GM23248 (cell line): ENCODE measurements at regions not wholly inside any gene's neighbourhood (a gene's known extent, or its start where the extent isn't known, plus 50 kb on each side); places are given as distances from the start of the nearest gene placed in this dataset.
A peak's percentile ranks its signal among the peaks of the same experiment; 100 is the strongest.

Source experiments
- DNase-seq: peaks from one replicate; pipeline ENCODE4 v3.0.0-alpha.2; 2015
- H2AFZ ChIP-seq: fragments of 200-600 bp; sonication (generic); 2 replicates; pipeline ENCODE4 v1.6.1; 2016; ENCODE audit warnings: antibody characterized with exemption
- H3F3A ChIP-seq: fragments of 200-600 bp; sonication (generic); 2 replicates; pipeline ENCODE4 v1.6.1; 2016; ENCODE audit warnings: mild to moderate bottlenecking, antibody characterized with exemption, mixed run types; ENCODE audit not compliant: insufficient read depth
- H3K27ac ChIP-seq: fragments of 200-600 bp; sonication (generic); 2 replicates; pipeline ENCODE4 v1.5.1; 2016; ENCODE audit warnings: mild to moderate bottlenecking
- H3K27me3 ChIP-seq: fragments of 200-600 bp; sonication (generic); replicated peaks from 2 replicates; pipeline ENCODE4 v1.6.1; 2016; ENCODE audit warnings: mild to moderate bottlenecking; ENCODE audit not compliant: insufficient read depth
- H3K36me3 ChIP-seq: fragments of 200-600 bp; sonication (generic); 2 replicates; pipeline ENCODE4 v1.6.1; 2016; ENCODE audit warnings: low read depth, mild to moderate bottlenecking
- H3K4me1 ChIP-seq: fragments of 200-600 bp; sonication (generic); 2 replicates; pipeline ENCODE4 v1.6.1; 2016; ENCODE audit warnings: mild to moderate bottlenecking; ENCODE audit not compliant: insufficient read depth
- H3K4me2 ChIP-seq: fragments of 200-600 bp; sonication (generic); one replicate; pipeline ENCODE4 v1.6.1; 2016; ENCODE audit warnings: mild to moderate bottlenecking; ENCODE audit not compliant: unreplicated experiment
- H3K4me3 ChIP-seq: fragments of 200-600 bp; sonication (generic); 2 replicates; pipeline ENCODE4 v1.5.1; 2016; ENCODE audit warnings: mild to moderate bottlenecking
- H3K79me2 ChIP-seq: fragments of 200-600 bp; sonication (generic); 2 replicates; pipeline ENCODE4 v1.6.1; 2016; ENCODE audit warnings: mild to moderate bottlenecking; ENCODE audit not compliant: insufficient read depth
- H3K9ac ChIP-seq: fragments of 200-600 bp; sonication (generic); 2 replicates; pipeline ENCODE4 v1.6.1; 2016; ENCODE audit warnings: mild to moderate bottlenecking
- H3K9me2 ChIP-seq: fragments of 200-600 bp; sonication (generic); 2 replicates; pipeline ENCODE4 v1.6.1; 2016; ENCODE audit warnings: mixed run types, mild to moderate bottlenecking, moderate library complexity; ENCODE audit not compliant: insufficient read depth
- H3K9me3 ChIP-seq: fragments of 200-600 bp; sonication (generic); one replicate; pipeline ENCODE4 v1.6.1; 2017; ENCODE audit warnings: low read depth
- H4K20me1 ChIP-seq: fragments of 200-600 bp; sonication (generic); 2 replicates; pipeline ENCODE4 v1.6.0; 2016; ENCODE audit not compliant: insufficient read depth
- EZH2 ChIP-seq: fragments of 200-600 bp; sonication (generic); IDR thresholded peaks from 2 replicates; pipeline ENCODE4 v1.6.1; 2018; ENCODE audit warnings: antibody characterized with exemption, mild to moderate bottlenecking; ENCODE audit not compliant: insufficient read depth, poor library complexity, severe bottlenecking
- EZH2phosphoT487 ChIP-seq: fragments of 200-600 bp; sonication (generic); IDR thresholded peaks from 2 replicates; pipeline ENCODE4 v1.6.1; 2018; ENCODE audit warnings: antibody characterized with exemption, moderate library complexity, mild to moderate bottlenecking, low read depth; ENCODE audit not compliant: insufficient read depth
- WGBS, 2 experiments: methylation state at CpG; one replicate each; pipeline ENCODE4 v1.1.6; 2015 to 2017; ENCODE audit warnings: low lambda C conversion rate in 2 of 2, low coverage in 1 of 2; ENCODE audit errors: missing lambda C conversion rate in 2 of 2; 5-methylcytosine and 5-hydroxymethylcytosine counted together
- in situ Hi-C: fragments of 300-500 bp; cut with MboI; formaldehyde crosslinking; loops from 2 replicates; pipeline ENCODE4 v1.15.0; 2020

DNA sequence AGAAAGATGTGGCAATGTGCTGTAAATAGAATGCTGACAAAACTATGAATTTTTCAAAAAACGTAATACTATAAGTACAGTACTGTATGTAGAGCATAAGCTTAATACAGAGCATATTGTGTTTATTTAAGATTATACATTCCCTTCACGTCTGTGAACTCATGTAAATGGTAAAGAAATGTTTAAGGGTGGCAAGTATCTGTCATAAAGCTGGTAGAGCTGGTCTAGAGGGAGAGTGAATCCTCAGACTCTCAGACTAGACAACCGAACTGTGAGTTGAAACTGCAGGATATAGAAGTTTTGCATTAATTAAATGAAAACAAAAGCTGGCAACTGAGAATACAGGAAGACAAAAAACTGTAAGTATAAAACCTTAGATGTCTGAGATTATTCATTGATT is 87.3 kb upstream of the ANXA1 start:
- no peaks in the 10 kb centered on the region for H3K79me2 ChIP-seq
- H3K9me3 ChIP-seq, result no peaks in the 10 kb centered on the region
- H3K4me2 ChIP-seq, result no peak overlapping the region
- no peaks in the 10 kb centered on the region for H3K9me2 ChIP-seq
- no peak overlapping the region for H3K9ac ChIP-seq
- H3K4me1 ChIP-seq, result no peaks in the 10 kb centered on the region
- H4K20me1 ChIP-seq, result no peaks in the 10 kb centered on the region
- H3K27ac ChIP-seq, result no peak overlapping the region
- in situ Hi-C loops, result no loop called here
- no peaks in the 10 kb centered on the region for H3F3A ChIP-seq
- no peak overlapping the region for H3K4me3 ChIP-seq
- WGBS, 2 experiments, result 72 to 73% methylated on average over 3 of the region's 3 CpGs
- no peak for DNase-seq
- no peak for TF ChIP-seq EZH2
- H3K27me3 ChIP-seq, result no peaks in the 10 kb centered on the region
- no peaks in the 10 kb centered on the region for H3K36me3 ChIP-seq
- H2AFZ ChIP-seq, result no peak overlapping the region

DNA sequence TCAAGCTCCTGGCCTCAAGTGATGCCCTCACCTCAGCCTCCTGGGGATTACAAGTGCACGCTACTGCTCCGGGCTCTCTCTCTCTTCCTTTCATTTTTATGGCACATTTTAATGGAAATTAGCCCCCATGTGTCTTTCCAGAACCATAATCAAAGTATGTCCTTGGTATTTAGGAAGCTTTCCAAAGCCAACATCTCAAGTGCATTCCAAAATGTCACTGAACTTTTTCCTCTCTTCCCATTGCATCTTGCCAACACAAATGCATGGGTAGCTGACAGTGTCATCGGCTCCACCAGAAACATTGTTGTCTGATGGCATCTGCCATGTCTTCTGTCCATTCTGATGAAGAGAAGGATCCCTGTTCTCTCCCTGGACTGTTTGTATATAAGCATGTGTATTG is 90.5 kb upstream of the ANXA1 start:
- Histone ChIP-seq H3K9ac (no peak overlapping the region), H3K27me3 (no peaks in the 10 kb centered on the region), H3K4me1 (no peaks in the 10 kb centered on the region), H3K36me3 (no peaks in the 10 kb centered on the region), H3K79me2 (no peaks in the 10 kb centered on the region), H3K4me2 (no peak overlapping the region), H3K9me2 (no peaks in the 10 kb centered on the region), H4K20me1 (no peaks in the 10 kb centered on the region), H3F3A (no peaks in the 10 kb centered on the region), H3K9me3 (no peaks in the 10 kb centered on the region), H3K27ac (no peak overlapping the region), H2AFZ (no peak overlapping the region), H3K4me3 (no peak overlapping the region)
- 73 to 85% methylated on average over 3 of the region's 3 CpGs for whole genome bisulfite sequencing, 2 experiments
- DNase-seq, result no peak
- in situ Hi-C loops, result no loop called here
- TF ChIP-seq EZH2, result no peak
- TF ChIP-seq EZH2phosphoT487, result no peak

DNA sequence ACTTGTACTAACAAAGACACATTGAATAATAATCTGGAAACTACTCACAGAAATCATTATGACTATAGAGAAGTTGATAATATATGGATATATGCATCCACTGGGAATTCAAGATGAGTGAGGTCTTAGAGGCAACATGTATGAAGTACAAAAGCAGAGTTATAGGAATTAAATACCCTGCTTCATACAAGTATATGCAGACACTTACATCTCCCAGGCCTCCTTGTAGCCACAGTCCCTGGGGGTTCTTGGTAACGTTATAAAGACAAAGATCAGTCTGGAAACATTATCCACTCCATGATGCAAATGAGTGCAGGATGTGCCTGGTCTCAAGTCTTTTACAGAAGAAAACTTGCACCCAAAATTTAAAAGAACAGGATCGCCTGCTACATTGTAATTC is 92.4 kb upstream of the ANXA1 start:
- DNase-seq, result no peak
- in situ Hi-C loops, result no loop called here
- H3K27me3 ChIP-seq, result no peaks in the 10 kb centered on the region

DNA sequence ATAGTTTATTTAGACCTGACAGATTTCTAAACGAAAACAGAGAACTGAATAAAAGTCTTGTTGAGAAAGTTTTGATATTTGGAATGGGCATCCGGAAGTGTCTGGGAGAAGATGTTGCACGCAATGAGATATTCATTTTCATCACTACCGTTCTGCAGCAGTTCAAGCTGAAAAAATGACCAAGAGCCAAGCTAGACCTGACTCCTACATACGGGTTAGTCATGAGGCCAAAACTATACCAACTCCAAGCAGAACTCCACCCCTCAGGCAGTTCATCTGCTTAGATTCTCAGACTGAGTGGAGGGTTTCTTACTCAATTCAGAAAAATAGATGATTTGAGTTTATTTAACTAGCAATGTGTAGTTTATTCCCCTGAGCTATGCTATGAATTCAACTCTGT is 95.4 kb upstream of the ANXA1 start:
- Histone ChIP-seq H3K36me3 (no peaks in the 10 kb centered on the region), H3K27me3 (no peaks in the 10 kb centered on the region), H3K27ac (no peak overlapping the region), H4K20me1 (no peaks in the 10 kb centered on the region), H3K4me2 (no peak overlapping the region), H3K9me2 (no peaks in the 10 kb centered on the region), H2AFZ (no peak overlapping the region), H3K4me1 (no peaks in the 10 kb centered on the region), H3F3A (no peaks in the 10 kb centered on the region), H3K4me3 (no peak overlapping the region), H3K9ac (no peak overlapping the region), H3K79me2 (no peaks in the 10 kb centered on the region), H3K9me3 (no peaks in the 10 kb centered on the region)
- DNase-seq, result peak; percentile 11
- in situ Hi-C loops, result no loop called here
- WGBS, 2 experiments, result 85% methylated on average over 5 of the region's 5 CpGs
- no peak for TF ChIP-seq EZH2phosphoT487
- TF ChIP-seq EZH2, result no peak

More for the DNA sequence above, 92.4 kb upstream of the ANXA1 start:
- H3K4me2 ChIP-seq, result no peak overlapping the region
- H3K9me2 ChIP-seq, result no peaks in the 10 kb centered on the region
- no peaks in the 10 kb centered on the region for H3K9me3 ChIP-seq
- H3K79me2 ChIP-seq, result no peaks in the 10 kb centered on the region
- no peaks in the 10 kb centered on the region for H3K36me3 ChIP-seq
- no peak overlapping the region for H3K9ac ChIP-seq
- H4K20me1 ChIP-seq, result no peaks in the 10 kb centered on the region
- TF ChIP-seq EZH2phosphoT487 (no peak), EZH2 (no peak)
- H3K4me1 ChIP-seq, result no peaks in the 10 kb centered on the region
- H3K4me3 ChIP-seq, result no peak overlapping the region
- no peak overlapping the region for H3K27ac ChIP-seq
- WGBS, 2 experiments, result 86% methylated on average over 2 of the region's 2 CpGs
- H2AFZ ChIP-seq, result no peak overlapping the region
- no peaks in the 10 kb centered on the region for H3F3A ChIP-seq

DNA sequence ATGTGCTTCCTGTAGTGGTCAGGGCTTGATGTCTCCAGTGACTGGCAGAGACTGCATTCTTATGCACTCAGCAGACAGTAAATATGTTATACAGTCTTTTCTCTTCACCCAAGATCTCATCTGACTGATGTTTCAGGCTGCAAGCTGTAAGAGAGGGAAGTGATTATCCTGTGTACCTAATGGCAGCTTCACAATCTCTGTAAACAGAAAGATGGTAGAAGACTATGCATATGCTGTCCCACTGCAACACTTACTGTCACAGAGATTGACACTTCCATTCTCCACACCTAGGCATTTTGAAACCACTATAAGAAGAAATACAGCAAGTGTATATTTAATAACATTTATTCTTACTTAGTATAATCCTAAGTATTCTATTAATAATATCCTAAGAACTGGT is 97.6 kb upstream of the ANXA1 start:
- H3K27ac ChIP-seq, result no peak overlapping the region
- no peak overlapping the region for H2AFZ ChIP-seq
- no peaks in the 10 kb centered on the region for H3K9me3 ChIP-seq
- no peak overlapping the region for H3K4me3 ChIP-seq
- 0 out of 2 replicates have a peak, but pooled peaks cover 5% of the 10 kb centered on the region for H3F3A ChIP-seq
- in situ Hi-C loops, result no loop called here
- peaks cover 14% of the 10 kb centered on the region for H3K4me1 ChIP-seq
- no peak overlapping the region for H3K4me2 ChIP-seq
- no peak for TF ChIP-seq EZH2
- TF ChIP-seq EZH2phosphoT487, result no peak
- no peak overlapping the region for H3K9ac ChIP-seq
- H3K9me2 ChIP-seq, result no peaks in the 10 kb centered on the region
- H3K79me2 ChIP-seq, result no peaks in the 10 kb centered on the region
- H3K36me3 ChIP-seq, result no peaks in the 10 kb centered on the region
- no peak for DNase-seq
- H4K20me1 ChIP-seq, result no peaks in the 10 kb centered on the region
- no peaks in the 10 kb centered on the region for H3K27me3 ChIP-seq
